ENCODE measurements at regions not wholly inside any gene's neighbourhood (a gene's known extent, or its start where the extent isn't known, plus 50 kb on each side); places are given as distances from the start of the nearest gene placed in this dataset.
"Not testable (repeated sequence)": the region's sequence is repeated elsewhere in the genome, so short reads cannot be mapped to it uniquely, and the experiment has no call there.

DNA sequence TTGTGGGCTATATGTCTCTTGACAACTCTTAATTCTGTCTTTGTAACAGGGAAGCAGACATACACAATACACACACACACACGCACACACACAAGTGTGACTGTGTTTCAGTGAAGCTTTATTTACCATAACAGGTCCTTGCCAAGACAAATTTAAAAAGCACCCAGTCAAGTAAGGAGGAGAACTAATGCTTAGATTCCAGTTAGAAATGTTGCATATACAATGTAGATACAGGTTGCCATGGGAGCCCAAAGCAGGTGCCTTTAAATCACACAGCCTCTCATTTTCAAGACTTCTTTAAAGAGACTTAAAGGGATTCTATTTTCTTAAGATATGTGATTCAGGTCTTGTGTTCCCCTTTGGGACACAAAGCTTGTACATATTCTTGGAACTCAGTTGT lies 1551.9 kb downstream of the EFNB2 start:
- DNase-seq, result no peak

DNA sequence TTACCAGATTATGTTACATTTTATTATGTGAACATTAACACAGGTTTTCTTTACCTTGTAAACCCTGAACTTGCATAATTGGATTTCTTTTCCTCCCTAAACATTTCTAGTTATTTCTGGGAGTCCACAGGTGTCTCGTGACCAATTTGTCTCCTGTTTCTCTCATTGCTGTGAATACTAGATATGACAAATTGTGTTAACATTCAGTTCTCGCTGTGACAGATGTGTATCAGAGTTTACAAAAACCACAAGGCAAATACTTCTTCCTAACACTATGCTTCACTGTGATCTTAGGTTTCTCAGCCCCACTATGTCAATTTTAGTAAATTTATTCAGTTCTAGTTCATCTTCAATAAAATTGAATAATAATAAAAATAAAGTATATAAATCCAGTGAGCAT lies 1554.9 kb downstream of the EFNB2 start:
- DNase-seq, result no peak

DNA sequence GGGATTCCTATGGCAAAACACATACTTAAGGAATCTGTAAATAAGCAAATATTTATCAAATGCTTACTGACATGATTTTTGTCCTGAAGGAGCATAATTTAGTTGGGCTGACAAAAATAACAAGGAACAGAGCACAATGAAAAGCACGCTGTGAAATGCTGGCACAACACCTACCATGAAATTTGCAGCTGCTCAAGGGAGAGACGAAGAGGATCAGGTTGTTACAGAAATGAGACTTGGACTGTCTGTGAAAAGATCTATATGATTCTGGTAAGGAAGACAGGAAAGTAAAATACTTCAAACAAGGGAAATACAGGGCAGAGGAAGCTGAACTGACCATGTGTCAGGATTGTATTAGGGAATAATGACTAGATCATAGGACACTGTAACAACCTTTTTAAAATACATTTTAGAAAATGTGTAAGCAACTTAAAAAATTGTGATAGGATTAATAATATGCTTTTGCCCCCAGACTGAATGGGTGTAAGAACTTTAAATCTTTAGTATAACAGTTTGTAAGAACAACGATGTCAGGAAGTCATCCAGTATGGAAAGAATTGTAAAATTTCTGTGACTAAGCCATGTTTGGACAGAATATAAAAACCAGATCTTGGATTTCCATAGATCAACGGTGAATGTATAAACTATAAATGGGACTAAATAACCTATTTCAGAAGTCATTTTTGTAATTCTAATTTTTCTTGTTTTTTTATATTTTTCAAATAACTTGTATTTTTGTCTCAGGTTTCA lies 1556.0 kb downstream of the EFNB2 start:
- no peak for DNase-seq

DNA sequence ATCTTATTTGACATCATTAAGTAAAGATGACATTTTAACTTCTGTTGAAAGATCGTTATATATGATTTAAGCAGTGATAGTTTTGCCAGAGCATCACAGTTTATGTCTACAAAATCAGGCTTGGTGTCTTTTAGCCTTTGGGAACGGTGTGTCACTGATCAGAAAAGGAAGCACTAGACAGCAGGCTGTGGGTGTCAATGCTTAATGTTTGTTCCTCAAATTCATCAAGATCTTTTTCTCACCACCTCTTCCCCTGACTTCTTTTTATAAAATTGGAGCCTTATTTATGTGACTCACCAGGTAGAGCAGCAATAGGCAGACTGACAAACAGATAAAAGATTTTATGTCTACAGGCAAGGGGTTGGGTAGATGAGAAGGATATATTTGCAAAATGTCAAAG lies 1558.5 kb downstream of the EFNB2 start:
- DNase-seq, result no peak

DNA sequence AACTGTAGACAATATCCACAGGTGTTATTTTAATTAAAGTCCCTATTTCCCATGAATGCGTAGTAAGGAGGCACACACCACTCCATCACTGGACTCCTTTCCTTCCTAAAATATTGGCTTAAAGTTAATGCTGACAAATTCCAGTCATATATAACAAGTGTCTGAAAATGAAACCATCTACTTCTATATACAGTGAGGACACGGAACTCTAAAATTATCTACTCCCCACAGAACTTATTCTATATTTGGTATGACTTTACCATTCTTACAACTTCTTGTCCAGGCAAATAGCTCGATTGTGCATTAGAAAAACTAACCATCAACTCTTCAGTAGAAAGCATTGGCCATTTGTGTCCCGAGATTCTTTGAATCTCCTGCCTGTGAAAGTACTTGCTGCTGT lies 1560.2 kb downstream of the EFNB2 start:
- DNase-seq, result no peak

DNA sequence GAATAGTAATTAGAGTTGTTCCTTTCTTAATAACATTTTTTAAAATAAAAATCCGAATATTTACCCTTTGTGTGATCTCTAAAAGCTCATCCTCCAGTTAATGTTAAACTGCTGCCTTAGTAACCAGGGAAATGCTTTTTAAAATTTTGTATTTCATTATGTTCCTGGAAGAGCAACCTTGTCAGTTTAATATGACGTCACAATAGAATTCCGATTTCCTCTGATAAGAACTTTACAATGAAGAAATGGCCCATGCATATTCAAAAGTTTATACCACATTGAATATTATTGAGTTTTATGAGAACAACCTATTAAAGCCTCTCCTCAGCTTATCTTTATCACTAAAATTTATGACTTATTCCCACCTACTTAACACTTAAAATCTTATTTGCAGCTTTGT lies 1566.6 kb downstream of the EFNB2 start:
- no peak for DNase-seq

DNA sequence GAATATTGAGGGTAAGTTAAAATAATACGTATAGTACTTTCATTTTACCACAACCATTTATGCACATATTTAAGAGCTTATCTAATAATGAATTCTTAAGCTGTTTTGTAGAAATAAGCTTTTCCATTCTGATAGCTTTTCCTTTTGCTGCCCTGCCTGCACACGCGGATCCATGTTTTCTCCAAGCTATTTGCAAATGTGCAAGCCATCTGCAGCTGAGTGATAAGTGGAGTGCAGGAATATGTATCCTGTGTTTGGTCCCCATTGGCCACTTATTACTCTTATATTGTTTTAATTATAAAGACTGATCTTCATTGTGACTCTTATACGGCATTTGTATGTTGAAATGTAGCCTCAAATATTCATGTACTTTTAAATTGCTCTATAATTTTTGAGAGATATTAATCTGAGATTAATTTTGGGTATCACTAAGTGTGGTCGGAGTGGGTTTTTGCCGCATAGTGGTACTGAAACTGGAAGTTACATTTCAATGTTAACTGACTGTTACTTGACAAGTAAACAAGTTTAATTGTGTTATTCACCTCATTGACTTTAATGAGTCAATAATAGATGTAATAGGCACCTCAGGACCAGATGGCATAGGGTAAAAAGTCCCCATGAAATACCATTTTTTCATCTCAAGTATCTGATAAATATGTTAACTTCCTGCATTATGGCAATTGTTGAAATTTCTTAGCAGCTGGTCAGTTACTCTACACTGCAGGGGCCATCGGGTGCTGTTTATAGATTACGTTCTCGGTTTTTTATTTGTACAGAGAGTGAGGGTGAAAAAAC lies 1567.4 kb downstream of the EFNB2 start:
- no peak for DNase-seq

DNA sequence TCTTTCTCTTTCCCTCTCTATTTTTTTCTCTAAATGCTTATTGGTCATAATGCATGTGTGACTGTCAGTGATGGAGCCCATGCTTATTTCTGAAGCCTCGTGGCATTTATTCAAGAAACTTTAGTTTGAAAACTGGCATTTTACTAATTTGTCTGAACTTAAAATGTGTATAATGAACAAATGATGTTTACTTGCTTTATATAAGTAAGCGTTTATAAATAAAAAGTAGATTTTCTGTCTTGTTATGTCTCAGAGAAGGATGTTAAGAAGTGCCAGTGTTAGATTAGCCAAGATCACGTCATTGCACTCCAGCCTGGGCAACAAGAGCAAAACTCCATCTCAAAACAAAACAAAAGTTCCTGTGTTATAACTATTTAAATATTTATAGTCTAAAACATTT lies 1568.1 kb downstream of the EFNB2 start:
- no peak for DNase-seq

DNA sequence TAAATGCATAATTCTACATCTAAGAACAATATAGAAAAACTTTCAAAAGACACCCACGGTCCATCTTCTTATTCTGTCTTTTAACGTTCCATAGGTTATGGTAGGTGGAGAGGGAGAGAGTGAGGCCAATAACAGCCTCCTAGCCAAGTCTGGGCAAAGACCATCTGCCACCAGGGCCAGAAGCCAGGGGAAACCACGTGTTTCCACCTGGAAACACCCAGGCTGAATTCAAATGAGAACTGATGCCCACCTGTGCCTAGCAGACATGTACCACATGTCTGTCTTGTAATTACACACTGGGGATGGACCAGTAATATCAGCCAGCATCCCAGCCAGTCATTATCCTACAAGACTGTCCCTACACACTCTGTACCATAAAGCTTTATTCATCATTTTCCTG lies 1573.1 kb downstream of the EFNB2 start:
- DNase-seq, result no peak

DNA sequence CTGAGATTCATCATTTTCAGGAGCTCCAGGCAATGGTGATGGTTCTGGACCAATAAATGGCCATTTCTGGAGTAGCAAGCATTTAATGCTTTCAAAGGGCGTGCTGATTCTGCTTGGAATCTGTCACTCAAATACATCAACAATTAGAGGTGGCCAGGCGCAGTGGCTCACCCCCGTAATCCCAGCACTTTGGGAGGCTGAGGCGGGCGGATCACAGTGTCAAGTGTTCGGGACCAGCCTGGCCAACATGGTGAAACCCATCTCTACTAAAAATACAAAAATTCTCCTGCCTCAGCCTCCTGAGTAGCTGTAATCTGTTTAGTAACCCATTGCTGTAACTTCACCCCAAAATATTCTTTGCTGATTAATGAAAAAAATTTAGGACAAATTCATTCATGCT lies 1574.2 kb downstream of the EFNB2 start:
- DNase-seq, result no peak

DNA sequence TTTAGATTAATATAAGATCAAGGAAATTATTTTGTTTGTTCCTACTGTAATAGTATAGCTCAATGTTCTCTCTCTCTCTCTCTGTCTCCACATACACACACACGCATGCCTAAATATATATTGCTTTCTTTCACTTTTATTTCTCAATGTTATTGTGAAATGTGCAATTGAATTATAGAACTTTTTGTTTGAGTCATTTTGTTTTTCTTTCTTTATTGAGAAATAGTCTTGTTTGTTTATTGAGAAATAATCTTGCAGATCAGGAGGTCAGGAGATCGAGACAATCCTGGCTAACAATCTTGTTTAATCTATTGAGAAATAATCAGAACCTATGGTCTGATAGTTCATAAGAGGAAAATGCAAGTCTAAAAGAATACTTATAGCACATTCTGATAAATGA lies 1581.3 kb downstream of the EFNB2 start:
- DNase-seq, result no peak

DNA sequence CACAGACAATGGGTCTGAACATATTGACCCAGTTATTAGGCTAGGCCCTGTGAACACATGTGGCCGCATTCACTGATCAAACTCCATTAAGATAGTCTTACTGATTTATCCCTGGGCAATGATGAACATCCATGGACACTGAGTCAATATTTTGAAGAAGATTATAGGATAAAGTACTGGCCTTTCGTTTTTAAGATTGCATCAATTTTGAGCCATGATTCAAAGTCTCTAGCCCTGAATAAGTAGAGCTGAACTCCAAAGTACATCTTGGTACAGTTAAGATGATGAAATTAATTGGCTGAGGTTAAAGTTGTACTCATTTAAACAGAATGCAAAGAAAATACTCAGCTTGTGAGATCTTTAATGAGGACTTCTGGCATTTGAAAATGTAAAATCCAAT lies 1581.9 kb downstream of the EFNB2 start:
- no peak for DNase-seq

DNA sequence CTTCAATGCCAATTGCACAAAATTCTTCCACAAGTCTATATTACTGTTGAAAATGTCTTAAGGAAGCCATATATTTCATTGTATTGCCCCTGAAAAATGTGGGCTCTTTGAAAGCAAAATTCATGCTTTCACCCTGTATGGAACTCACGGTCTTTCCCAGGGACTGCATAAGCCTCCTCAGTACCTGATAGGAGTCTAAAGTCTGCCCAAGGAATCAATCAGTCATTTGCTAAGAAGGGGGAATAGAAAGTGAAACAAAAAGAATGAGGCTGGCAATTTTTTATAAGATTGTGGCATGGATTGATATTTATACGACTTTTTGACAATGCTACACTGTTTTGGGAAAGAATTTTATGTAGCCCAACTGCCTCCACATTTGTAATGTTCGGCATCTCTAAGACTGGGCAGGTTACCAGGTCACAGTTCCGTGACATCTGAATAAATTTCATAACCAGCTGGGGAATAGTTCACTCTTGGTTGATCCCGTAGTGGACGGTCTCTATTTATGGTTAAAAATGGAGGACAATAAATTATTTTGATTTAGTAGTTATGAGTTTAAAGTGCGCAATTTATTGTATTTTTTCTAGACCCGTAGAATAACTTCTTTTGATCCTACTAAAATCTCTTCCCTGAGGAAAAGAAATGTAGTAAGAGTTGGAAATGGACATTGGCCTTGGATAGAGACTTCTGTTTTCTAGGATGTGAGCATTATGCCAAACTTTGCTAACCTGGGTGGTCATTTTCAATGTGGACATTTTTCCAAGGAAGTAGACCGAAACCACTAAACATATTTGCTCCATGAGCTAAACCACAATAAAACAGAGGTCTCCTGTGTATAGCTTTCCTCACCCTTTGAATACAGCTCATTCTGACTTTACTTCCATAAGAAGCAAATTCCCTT lies 1585.4 kb downstream of the EFNB2 start:
- DNase-seq, result no peak

DNA sequence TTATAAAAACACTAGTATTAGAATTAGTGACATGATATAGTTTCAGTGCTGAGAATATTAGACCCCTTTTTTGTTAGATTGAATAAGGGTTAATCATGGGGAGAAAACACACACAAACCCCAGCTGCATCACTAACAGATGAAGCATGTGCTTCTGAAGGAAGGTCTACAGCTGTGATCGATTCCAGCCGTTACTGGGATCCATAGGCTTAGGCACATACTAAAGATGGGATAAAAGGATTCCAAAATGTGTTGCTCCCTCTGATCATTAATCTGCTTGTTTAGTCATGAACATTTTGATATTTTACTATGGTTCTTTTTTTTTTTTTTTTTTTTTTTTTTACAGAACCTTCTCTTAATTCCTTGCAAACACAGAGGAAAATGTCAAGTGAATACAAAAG lies 1591.3 kb downstream of the EFNB2 start:
- DNase-seq, result no peak

DNA sequence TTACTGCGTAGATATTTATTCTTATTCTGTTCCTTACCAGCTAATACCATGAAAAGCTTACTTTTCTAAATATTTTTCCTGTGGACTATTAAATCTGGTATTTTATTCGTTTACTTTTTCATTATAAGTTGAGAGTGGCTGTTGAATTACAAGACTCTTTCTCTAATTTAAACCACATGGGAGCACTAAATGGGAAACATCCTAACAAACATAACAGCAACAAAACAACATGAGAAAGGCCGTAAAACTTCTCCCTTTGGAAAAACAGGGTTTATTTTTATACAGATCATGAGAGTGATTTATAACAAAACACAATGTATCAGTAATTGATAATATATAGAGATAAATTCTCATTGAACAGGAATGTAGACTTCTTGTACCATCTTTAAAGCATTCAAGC lies 1592.1 kb downstream of the EFNB2 start:
- no peak for DNase-seq

DNA sequence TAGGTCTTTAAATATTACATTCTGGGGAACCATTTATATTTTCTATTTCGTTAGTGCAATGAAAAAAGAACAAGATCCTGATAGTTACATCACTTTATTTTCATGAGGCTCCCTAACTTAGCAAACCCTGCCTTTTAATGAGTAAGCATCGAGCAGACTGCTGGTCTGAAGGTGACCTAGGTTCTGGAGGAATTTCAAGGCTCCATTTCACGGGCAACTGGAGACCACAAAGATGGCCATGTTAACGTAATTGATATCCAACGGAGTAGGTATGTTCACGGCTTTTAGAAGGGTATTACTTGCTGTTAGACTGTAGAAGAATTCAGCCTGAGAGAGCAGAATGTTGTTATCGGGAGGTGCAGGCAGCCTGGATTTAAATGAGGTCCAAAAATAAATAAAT lies 1597.6 kb downstream of the EFNB2 start:
- no peak for DNase-seq

DNA sequence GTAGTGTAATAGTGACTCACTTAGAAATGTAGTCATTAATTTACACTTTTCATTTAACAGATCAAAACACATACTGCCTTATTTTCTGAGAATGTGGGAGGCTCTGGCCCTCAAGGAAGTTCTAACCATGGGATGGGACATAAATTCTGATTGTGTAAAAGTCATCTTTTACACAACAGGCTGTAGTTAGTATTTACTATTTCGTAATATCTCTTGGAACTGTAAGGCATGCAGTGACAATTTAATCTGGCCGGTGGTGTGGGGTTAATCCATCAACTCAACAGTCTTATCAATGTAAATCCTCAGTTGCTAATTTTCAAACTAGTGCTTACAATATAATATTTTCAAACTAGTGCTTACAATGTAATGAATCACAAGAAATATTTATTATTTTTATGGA lies 1599.2 kb downstream of the EFNB2 start:
- DNase-seq, result no peak

DNA sequence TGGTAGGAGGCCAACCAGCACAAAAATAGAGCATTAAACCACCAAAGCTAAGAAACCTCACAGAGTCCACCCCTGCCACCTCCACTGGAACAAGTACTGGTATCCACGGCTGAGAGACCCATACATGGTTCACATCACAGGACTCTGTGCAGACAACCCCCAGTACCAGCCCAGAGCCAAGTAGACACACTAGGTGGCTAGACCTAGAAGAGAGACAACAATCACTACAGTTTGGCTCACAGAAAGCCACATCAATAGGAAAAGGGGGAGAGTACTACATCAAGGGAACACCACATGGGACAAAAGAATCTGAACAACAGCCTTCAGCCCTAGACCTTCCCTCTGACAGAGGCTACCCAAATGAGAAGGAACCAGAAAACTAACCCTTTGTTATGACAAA lies 1614.9 kb downstream of the EFNB2 start:
- DNase-seq, result not testable (repeated sequence)

DNA sequence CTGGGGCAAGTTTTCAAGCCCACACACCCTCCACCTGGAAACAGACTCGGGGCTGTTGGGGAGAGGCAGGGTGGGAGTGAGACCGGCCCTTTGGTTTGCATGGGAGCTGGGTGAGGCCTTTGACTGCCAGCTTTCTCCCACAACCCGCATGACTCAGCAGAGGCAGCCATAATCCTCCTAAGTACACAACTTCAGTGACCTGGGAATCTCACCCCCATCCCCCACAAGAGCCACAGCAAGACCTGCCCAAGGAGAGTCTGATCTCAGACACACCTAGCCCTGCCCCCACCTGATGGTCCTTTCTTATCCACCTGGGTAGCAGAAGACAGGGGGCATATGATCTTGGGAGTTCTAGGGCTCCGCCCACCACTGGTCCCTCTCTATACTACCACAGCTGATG lies 1615.4 kb downstream of the EFNB2 start:
- no peak for DNase-seq

DNA sequence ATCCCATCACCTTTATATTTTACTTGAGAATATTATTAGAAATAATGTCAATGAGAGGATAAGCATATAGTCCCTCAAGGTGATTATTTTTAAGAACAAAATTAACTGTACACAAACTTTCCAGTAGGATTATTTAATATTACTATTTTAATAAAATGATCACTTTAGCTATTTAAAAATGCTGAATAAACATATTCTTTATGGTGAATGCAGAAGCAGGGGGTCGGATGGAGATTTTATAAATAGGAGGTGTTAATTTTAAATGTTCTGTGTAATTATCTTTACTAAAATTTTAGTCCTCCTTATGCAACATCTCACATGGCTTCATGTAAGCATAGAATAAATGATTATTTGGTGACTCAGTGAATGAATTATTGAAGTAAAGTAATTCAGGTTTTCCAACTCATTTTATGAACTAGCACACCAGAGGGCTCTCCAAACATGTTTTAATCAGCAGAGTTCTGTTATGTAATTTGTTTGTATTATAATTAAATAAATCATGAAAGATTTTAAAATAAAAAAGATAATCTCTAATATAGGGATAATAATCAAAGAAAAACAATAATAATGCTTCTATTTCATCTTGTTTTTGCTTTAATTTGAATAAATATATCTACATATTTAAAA lies 1635.2 kb downstream of the EFNB2 start:
- DNase-seq, result no peak

DNA sequence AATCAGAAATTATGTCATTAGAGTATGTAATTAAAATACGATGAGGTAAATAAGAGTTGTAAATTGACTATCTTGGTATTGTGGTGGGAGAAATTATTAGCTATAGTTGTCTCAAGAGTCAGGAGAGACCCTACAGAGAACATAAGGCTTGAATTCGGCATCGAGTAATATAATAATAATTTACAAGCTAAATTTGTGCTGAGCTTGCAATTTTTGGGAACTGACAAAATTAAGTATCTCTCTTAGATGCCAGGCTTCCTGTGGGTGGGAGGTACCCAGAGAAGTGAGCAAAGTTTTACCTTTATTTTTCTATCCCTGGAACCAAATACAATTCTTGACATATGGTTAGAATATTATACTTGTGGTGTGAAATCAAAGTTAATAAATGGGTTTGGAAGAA lies 1637.0 kb downstream of the EFNB2 start:
- no peak for DNase-seq

DNA sequence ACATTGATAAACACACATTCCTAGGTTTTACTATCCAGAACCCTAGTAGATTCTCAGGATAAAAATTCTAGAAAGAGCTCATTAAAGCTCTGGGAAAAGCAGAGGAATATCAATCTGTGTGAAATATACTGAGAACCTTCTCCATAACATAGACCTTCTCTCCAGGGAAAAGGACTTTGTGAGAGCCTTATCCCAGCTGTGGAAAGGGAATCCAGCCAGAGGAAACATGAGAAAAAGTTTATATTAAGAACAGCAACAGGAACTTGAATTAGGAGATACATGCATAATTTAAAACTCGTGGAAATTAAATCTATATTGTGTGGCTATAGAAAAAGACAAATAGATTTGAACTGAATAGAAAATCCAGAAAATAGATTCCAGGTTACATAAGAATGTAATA lies 1639.9 kb downstream of the EFNB2 start:
- no peak for DNase-seq

Data from KG1 (cell line).